Peyer's patch (tissue), 4 donors: ENCODE measurements at regions not wholly inside any gene's neighbourhood (a gene's known extent, or its start where the extent isn't known, plus 50 kb on each side); places are given as distances from the start of the nearest gene placed in this dataset.

Source experiments
- CTCF ChIP-seq, 6 experiments: fragments of 450-650 bp in 4 of 6; fragments of 200-600 bp in 2 of 6; sonication (generic) in 1 of 6; IDR thresholded peaks; one replicate each; pipeline ENCODE4 v1.5.1; 2017 to 2019; ENCODE audit warnings: antibody characterized with exemption in 6 of 6, mild to moderate bottlenecking in 3 of 6, moderate library complexity in 1 of 6
- POLR2A ChIP-seq, 2 donors: fragments of 450-650 bp; IDR thresholded peaks; one replicate each; pipeline ENCODE4 v1.5.1; 2017; ENCODE audit warnings: antibody characterized with exemption in 2 of 2, mild to moderate bottlenecking in 2 of 2, moderate library complexity in 2 of 2

- TF ChIP-seq CTCF (IDR thresholded peaks at IDR 0.05), result no peak
- no peak for TF ChIP-seq POLR2A (IDR thresholded peaks at IDR 0.05)
Measured at GRCh38 chr4:177901786-177902185, 459.5 kb upstream of the AGA start.
